ENCODE measurements at regions not wholly inside any gene's neighbourhood (a gene's known extent, or its start where the extent isn't known, plus 50 kb on each side); places are given as distances from the start of the nearest gene placed in this dataset.

GRCh38 chr19:31980796-31981195 is 364.6 kb upstream of the ZNF507 start:
- no peak for DNase-seq (ENCODE audit: low read depth)
- in situ Hi-C loops (cut with HindIII; ENCODE audit: low pct_unique_long_range_greater_than_20kb, low sequenced_read_pairs), result no loop called here

- in situ Hi-C loops (cut with HindIII; ENCODE audit: low pct_unique_long_range_greater_than_20kb, low sequenced_read_pairs), result no loop called here
- no peak for DNase-seq (ENCODE audit: low read depth)
These were observed 363.9 kb upstream of the ZNF507 start for GRCh38 chr19:31981545-31981944.

DNA sequence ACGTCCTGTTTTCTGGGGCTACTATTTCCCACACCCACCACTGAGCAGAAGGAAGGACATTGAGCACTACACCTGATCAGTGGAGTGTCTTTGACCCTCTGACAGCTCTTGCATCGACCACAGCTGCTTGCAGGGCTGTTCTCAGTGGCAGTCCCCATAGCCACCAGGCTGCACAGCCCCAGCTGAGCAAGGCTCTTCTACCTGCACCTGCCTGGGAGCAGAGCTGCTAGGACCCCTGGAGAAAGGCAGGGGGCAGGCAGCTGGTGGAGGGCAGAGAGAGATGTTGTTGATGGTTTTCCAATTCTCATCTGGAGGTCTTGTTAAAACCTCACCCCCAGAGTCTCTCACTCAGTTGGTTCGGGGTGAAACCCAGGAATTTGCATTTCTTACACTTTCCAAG is 361.8 kb upstream of the ZNF507 start:
- in situ Hi-C loops (cut with HindIII; ENCODE audit: low pct_unique_long_range_greater_than_20kb, low sequenced_read_pairs), result no loop called here
- no peak for DNase-seq (ENCODE audit: low read depth)

GRCh38 chr19:31985001-31985605 is 360.3 kb upstream of the ZNF507 start:
- no peak for DNase-seq (ENCODE audit: low read depth)
- in situ Hi-C loops (cut with HindIII; ENCODE audit: low pct_unique_long_range_greater_than_20kb, low sequenced_read_pairs), result no loop called here

DNA sequence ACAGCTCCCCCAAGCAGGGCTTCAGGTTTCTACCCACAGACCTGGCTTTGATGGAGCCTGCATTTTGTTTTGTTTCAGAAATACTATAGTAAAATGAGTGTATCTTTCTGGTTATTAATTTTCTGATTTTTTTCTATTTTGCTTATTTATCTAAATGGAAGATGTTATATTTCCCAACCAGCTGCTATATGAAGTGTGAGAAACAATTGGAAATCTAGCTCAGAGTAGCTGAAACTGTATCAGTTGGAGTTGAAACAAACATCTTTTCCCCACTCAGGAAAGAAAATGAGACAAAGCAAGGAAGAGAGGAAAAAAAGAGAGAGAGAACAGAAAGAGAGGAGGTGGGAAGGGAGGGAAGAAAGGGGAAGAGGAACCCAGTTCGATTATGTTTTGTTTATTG is 358.5 kb upstream of the ZNF507 start:
- in situ Hi-C loops (cut with HindIII; ENCODE audit: low pct_unique_long_range_greater_than_20kb, low sequenced_read_pairs), result no loop called here
- no peak for DNase-seq (ENCODE audit: low read depth)

DNA sequence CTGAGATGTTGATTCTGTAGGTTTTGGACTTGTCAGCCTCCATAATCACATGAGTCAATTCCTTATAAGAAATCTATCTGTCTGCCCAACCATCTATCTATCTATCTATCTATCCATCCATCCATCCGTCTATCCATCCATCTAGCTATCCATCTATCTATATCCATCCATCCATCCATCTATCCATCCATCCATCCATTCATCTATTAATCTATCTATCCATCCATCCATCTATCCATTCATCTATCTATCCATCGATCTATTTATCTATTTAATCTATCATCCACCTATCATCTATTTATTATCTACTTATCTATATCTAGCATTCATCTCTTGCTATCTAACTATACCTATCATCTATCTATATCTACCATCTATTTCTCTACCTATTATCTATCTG is 357.2 kb upstream of the ZNF507 start:
- DNase-seq (ENCODE audit: low read depth), result no peak
- in situ Hi-C loops (cut with HindIII; ENCODE audit: low pct_unique_long_range_greater_than_20kb, low sequenced_read_pairs), result no loop called here

GRCh38 chr19:31991984-31992655 is 353.3 kb upstream of the ZNF507 start:
- in situ Hi-C loops (cut with HindIII; ENCODE audit: low pct_unique_long_range_greater_than_20kb, low sequenced_read_pairs), result no loop called here
- no peak for DNase-seq (ENCODE audit: low read depth)

DNA sequence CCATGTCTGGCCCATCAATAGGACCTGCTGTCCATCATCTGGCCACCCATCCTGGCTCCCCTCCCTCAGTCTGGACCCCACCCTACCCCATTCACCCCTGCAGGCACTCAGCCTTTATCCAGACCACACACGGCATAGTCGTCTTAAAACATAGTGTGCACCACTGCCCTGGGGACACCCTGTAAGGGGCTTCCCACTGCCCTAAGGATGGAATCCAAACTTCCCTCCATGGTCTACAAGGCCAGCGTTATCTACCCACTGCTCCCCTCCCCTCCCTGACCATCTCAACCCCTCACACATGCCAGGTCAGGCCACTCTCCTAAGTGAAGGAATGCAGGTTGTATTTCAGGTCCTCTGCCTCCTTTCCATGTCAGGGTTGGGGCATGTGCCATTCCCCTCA is 352.7 kb upstream of the ZNF507 start:
- DNase-seq (ENCODE audit: low read depth), result no peak
- in situ Hi-C loops (cut with HindIII; ENCODE audit: low pct_unique_long_range_greater_than_20kb, low sequenced_read_pairs), result no loop called here

DNA sequence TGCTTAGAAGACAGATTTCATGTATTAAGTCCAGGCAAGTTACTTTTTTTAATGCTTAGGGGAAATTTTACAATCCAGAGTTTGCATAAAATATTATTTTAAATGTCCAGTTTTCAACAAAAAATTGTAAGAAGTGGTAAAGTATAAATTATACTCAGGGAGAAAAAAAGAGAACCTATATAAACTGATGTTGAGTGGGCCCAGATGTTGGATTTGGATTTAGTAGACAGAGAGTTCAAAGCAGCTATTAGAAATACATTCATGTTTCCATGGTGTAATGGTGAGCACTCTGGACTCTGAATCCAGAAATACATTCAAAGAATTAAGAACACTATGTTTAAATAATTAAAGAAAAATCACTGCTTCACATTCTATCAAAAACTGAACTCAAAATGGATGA is 349.9 kb upstream of the ZNF507 start:
- no peak for DNase-seq (ENCODE audit: low read depth)
- in situ Hi-C loops (cut with HindIII; ENCODE audit: low pct_unique_long_range_greater_than_20kb, low sequenced_read_pairs), result no loop called here

GRCh38 chr19:32010071-32010470 is 335.3 kb upstream of the ZNF507 start:
- in situ Hi-C loops (cut with HindIII; ENCODE audit: low pct_unique_long_range_greater_than_20kb, low sequenced_read_pairs), result no loop called here
- no peak for DNase-seq (ENCODE audit: low read depth)

DNA sequence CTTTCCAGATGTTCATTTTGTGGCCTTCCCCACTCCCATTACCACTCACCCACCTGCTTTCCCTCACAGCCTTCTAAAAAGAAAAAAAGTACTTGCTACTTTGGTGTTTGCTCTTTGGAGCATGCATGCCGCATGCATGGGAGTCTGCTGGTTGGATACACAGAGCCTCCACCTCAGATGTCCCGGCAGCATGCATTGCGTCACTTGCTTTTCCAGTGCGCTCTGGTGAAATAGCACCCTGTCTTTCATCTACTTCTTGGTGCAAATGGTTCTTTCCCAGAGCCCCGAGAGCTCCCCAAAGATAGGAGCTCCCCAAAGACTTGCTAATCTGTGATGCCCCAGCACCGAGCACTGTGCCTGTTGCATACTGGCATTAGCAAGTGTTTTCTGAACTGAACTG is 333.2 kb upstream of the ZNF507 start:
- no peak for DNase-seq (ENCODE audit: low read depth)
- in situ Hi-C loops (cut with HindIII; ENCODE audit: low pct_unique_long_range_greater_than_20kb, low sequenced_read_pairs), result no loop called here

DNA sequence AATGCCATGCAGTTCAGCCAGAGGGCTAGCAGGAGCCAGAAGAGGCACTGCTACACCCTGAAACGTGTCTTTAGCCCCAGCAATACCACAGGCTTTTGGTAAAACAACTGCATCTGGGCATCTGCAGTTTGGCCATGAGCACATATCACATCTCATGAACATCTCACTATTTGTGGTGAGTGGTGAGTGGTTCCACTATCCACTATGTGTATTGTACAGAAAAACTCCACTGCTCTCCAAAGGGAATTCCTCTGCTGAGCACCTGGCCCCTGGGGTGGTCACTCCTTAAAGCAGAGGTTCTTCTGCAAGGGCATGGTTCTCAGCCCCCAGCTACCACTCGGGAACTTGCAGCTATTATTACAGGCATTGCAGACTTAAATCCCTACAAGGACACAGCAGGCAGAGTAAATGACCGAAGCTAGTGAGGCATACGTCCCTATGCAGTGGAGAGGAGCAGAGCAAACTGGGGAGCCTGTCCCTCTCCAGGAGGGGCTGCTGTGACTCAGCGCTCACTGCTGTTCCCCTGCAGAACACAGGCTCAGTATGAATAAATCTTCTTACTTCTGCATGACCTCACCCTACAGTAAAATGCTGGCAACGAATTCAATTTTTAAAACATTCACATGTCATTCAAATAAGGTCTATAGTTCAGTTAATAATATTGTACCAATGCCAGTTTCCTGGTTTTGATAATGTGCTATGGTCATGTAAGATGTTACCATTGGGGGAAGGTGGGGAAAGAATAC is 332.4 kb upstream of the ZNF507 start:
- DNase-seq (ENCODE audit: low read depth), result no peak
- in situ Hi-C loops (cut with HindIII; ENCODE audit: low pct_unique_long_range_greater_than_20kb, low sequenced_read_pairs), result no loop called here

GRCh38 chr19:32017176-32017953 is 328.0 kb upstream of the ZNF507 start:
- in situ Hi-C loops (cut with HindIII; ENCODE audit: low pct_unique_long_range_greater_than_20kb, low sequenced_read_pairs), result no loop called here
- no peak for DNase-seq (ENCODE audit: low read depth)

- peak; percentile 69 for DNase-seq (ENCODE audit: low read depth)
- in situ Hi-C loops (cut with HindIII; ENCODE audit: low pct_unique_long_range_greater_than_20kb, low sequenced_read_pairs), result no loop called here
These were observed 327.4 kb upstream of the ZNF507 start for GRCh38 chr19:32018014-32018413.

- in situ Hi-C loops (cut with HindIII; ENCODE audit: low pct_unique_long_range_greater_than_20kb, low sequenced_read_pairs), result no loop called here
- DNase-seq (ENCODE audit: low read depth), result no peak
These were observed 324.9 kb upstream of the ZNF507 start for GRCh38 chr19:32020538-32020937.

- in situ Hi-C loops (cut with HindIII; ENCODE audit: low pct_unique_long_range_greater_than_20kb, low sequenced_read_pairs), result no loop called here
- no peak for DNase-seq (ENCODE audit: low read depth)
These were observed 323.3 kb upstream of the ZNF507 start for GRCh38 chr19:32022044-32022640.

GRCh38 chr19:32022731-32023563 is 322.5 kb upstream of the ZNF507 start:
- DNase-seq (ENCODE audit: low read depth), result no peak
- in situ Hi-C loops (cut with HindIII; ENCODE audit: low pct_unique_long_range_greater_than_20kb, low sequenced_read_pairs), result no loop called here

- DNase-seq (ENCODE audit: low read depth), result no peak
- in situ Hi-C loops (cut with HindIII; ENCODE audit: low pct_unique_long_range_greater_than_20kb, low sequenced_read_pairs), result no loop called here
These were observed 321.9 kb upstream of the ZNF507 start for GRCh38 chr19:32023564-32023832.

All from Caki2 (cell line).